HG02571 (cell line): ENCODE measurements at regions not wholly inside any gene's neighbourhood (a gene's known extent, or its start where the extent isn't known, plus 50 kb on each side); places are given as distances from the start of the nearest gene placed in this dataset.
"Not testable (repeated sequence)": the region's sequence is repeated elsewhere in the genome, so short reads cannot be mapped to it uniquely, and the experiment has no call there.

Experiments
- ATAC-seq: cut with Tn5 transposase; IDR thresholded peaks from one replicate; pipeline ENCODE4 v1.9.1; 2021; ENCODE audit warnings: mild to moderate bottlenecking, moderate library complexity; ENCODE audit not compliant: unreplicated experiment

DNA sequence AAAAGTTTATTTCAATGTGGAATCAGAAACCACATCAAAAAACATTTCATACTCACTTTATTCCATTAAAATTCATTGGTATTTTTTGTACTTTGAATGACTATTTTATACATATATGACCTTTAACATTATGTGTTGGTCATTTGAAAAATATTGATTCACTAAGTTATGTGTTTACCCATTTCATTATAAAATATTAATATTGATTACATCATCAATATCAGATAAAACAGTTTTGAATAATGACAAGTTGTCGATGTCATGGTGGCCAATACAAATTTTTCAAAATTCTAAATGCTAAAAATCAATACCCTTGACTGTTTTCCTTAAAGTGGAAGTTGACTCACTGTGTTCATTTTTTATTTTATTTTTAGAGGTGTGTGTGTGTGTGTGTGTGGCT lies 239.7 kb upstream of the ROBO1 start:
- ATAC-seq, result no peak

- ATAC-seq, result no peak
Observed at GRCh38 chr3:80006315-80006714, 238.5 kb upstream of the ROBO1 start.

DNA sequence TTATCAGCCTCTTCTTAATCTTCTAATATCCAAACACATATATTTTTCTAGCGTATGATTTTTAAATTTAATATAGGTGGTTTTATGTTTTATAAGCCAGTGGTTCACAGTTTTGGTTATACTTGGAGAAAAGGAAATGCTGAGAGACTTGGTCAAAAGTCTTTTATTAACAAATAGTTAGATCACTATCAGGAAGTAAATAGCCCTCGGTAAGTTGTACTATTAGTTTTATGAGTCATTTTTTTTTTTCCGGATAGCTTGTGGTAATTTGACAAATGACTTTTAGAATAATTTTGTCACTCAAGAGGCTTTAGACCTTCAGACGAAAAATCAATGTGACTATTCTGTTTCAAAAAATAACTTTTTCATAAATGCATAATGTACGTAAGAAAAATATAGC lies 232.2 kb upstream of the ROBO1 start:
- no peak for ATAC-seq

DNA sequence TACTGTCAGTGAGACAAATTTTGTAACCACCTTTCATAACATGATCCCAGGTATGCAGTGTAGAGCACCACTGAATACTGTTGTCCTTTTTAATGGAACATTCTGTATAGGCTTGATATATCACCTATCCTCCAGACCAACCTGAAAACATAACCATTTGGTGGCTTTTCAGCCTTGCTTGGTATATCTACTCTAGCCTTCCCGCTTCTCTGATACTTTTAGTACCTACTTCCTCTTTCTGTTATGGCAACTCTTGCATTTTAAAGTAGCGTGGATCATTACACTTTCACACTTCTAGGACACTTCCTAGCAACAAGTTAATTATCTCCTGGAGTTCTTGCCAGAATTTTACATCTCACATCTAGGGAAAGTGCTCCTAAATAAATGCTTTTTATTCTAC lies 226.6 kb upstream of the ROBO1 start:
- no peak for ATAC-seq

GRCh38 chr3:79986338-79986737 lies 218.5 kb upstream of the ROBO1 start:
- ATAC-seq, result no peak

DNA sequence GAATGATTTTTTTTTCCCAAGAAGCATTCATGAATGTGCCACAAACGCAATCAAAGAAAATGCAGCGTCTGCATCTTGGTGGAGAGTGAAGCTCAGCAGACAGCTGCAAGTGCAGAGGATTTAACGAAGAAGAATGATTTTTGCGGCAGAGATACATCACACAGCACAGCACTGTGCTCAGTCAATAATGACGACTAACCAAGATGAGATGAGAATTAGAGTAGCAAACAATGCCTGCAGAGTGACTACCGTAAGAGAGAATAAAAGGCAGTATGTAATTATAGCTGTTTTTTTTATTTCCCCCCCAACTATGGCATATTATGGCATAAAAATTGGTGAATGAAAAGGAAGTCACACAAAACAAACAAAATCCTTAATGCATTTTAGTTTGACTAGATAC lies 218.0 kb upstream of the ROBO1 start:
- no peak for ATAC-seq

DNA sequence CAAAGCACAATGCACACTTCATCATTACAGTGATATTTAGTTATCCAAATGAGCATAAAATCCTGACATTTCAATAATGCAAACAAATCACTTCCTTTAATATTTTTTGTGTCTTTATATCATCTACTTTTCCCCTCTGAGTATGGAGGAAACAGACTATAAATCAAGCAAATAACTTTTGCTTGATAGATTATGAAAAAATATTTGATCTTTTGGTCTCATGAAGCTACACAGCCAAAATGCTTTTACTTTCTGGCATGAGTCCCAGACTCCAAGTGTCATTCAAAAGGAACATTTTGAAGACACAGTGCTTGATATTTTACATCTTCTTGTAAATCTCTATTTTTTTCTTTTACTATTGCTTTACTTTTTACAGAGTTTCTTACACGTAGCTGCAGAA lies 215.3 kb upstream of the ROBO1 start:
- no peak for ATAC-seq

DNA sequence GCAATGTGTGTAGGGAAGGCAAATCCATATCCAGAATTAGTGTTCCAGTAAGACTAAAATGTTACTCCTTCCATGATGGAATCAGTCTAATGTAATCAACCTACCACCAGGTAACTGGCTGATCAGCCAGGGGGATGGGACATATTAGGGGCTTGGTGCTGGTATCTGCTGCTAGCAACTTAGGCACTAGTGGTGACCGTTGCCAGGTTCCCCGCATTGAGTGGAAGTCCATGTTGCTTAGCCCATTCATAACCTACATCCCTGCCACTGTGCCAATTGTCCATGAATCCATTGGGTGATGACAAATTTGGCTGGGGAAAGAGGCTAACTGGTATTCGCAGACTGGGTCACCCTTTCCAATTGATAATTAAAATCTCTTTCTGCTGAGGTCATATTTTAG lies 212.2 kb upstream of the ROBO1 start:
- ATAC-seq, result no peak

GRCh38 chr3:79976466-79976865 lies 208.7 kb upstream of the ROBO1 start:
- ATAC-seq, result no peak

DNA sequence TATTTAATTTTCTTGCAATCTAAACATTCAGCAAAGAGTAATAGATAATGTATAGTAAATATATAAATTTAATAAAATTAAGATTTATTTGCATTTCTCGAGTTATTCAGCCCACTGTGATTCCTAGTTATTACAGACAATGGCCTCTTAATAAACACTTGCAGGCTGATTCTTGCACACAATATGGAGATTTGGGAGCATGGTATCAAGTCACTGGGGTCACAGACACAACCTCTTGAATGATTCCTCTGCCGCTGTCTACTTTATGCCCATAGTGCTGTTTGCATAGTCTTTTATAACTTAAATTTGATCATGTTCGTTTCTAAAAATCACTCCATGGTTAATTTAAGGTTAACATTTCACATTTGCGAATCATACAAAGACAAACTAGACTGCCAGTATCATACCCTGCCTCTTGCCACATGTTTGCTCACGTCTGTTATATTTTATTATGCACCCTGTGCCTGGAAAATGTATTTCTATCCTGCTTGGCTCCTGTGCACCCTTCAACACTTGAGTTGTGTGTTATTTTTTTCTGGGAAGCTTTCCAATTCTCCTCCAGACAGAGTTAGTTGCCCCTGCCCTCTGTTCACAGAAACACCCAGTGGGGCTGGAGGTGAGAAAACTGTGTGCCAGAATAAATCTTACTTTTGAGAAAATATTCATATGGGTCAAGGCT lies 206.3 kb upstream of the ROBO1 start:
- no peak for ATAC-seq

DNA sequence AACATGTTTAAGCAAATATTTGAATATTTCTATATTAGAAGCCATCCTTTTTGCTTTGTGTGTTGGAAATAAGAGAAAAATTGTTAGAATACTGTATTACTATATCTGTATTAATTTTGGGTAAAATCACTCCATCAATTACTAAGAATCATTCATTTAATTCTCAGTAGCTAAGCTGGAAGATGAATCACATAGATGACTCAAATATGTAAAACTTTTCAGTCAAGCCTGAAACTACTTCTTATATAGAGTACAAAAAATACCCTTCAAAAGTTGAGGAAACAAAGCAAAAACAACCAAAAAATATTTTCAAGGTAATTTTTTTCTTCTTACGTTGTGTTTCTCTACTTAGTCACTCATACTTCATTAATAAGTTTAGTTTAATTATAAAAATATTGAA lies 205.7 kb upstream of the ROBO1 start:
- no peak for ATAC-seq

DNA sequence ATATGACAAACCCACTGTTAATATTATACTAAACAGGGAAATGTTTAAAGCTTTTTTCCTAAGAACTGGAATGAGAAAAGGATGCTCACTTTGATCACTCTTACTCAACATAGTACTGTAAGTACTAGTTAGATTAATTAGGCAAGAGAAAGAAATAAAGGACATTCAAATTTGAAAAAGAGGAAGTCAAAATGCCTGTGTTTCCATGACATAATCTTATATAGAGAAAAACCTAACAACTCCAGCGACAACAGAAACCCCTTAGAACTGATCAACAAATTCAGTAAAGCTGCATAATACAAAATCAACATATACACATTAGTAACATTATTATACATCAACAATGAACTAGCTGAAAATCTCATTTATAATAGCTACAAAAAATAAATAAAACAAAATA lies 200.6 kb upstream of the ROBO1 start:
- no peak for ATAC-seq

DNA sequence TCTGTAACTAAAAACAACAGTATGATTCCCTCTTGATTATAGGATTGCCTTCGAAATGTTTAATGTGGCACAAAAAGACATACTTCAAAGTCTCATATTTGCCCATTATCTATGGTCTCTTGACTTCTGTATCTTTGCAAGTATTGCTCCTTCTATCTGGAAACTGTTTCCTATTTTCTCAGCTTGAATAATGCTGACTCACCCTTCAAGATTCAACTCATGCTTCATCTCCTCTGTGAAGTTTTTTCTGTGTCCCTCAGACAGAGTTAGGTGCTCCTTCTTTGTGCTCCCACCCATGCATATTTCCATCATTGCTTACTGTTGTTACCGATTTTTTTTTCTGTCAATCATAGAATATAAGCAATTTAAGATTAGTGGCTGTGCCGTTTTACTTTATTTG lies 192.8 kb upstream of the ROBO1 start:
- ATAC-seq, result no peak

DNA sequence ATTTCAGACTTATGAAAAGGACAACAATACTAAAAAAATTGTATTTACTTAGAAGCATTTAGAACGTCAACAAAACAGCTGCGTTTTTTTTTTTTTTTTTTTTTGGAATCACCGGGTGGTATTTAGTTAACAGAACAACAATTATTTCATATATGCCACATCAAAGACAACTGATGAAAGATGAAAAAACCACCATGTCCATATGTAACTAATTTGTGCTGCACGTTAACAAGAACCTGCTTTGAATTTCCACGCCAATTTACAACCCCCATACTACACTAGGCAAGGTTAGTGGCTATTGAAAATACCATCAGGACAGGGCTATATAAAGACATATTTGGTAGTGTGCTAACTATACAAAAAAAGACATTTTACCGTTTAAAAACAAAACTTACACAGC lies 189.3 kb upstream of the ROBO1 start:
- ATAC-seq, result no peak

- ATAC-seq, result no peak
Observed at GRCh38 chr3:79954756-79955155, 187.0 kb upstream of the ROBO1 start.

DNA sequence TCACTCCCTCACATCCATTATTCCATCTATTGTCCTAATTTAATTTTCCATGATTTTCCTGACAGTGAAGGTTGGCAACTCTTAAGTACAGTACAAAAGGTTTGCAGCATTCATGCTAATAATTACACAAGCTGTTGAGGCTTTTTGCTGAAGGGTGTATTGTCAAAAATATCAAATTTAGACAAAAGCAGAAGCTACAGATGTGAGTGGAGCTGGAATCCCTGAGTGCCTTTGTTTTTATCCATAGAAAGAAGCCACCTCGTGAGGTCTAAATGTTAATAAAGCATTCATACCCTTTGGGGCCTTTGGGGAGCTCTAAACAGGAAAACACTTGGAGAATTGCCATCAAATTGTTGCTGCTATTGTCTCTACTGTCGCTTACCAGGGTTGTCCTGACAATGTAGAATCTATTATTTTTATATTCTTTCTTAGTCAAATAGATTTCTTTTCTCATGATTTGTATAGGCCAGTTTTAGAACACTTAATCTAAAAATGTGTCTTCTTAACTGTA lies 185.8 kb upstream of the ROBO1 start:
- no peak for ATAC-seq

GRCh38 chr3:79951426-79951825 lies 183.6 kb upstream of the ROBO1 start:
- not testable (repeated sequence) for ATAC-seq

DNA sequence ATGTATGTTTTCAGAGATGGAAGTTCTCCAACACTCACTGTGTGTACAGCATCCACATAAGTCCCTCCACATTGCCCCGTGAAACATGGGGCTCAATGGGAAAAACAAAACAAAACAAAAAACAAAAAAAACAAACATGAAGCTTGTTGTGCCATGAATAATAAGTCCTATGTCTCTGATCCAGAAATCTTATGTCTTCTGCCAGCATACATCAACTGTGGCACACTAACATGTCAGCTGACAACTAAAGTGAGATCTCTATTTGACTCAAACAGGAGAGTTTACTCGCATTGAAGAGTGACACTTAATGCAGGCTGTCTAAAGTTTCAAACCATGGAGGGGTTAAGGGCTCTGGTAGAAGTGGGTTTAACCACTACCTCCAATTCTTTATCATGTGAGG lies 180.2 kb upstream of the ROBO1 start:
- no peak for ATAC-seq

GRCh38 chr3:79947469-79947868 lies 179.7 kb upstream of the ROBO1 start:
- ATAC-seq, result no peak

DNA sequence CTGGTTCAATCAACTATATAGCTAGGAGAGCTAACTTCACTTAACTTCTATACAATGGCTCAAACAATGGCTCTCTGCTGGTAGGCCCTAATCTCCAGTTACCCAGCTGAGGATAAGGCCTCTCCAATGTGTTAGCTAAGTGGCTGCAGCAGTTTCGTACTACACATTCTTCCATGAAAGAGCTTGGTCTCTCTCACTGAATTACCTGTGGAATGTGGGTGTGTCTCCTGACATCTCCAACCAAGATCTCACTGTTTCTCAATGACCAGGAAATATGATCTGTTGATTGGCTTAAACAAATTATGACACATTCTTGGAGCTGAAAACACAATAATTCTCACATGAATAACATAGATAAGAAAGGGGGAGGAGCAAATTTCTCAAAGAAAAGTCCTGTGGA lies 169.8 kb upstream of the ROBO1 start:
- ATAC-seq, result no peak

GRCh38 chr3:79930196-79930595 lies 162.4 kb upstream of the ROBO1 start:
- no peak for ATAC-seq

GRCh38 chr3:79928687-79929408 lies 161.1 kb upstream of the ROBO1 start:
- no peak for ATAC-seq

DNA sequence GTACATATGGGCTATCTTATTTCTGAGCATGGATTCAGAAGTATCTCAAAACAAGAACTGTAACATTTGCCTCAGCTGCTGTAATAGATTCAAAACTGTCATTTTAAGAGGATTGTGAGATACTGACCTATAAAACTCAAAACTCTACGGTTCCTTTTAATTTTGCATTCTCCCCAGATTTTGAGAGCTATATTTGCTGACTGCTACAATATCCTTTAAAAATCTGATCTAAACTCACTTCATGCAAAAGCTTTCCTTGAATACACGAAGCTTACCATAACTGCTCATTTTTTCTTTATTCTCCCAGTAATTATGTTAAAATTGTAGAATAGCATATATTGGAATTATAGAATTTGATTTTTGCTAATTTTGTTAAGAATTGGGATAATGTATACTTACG lies 158.7 kb upstream of the ROBO1 start:
- ATAC-seq, result no peak
